MM.1S (cell line): ENCODE measurements at regions not wholly inside any gene's neighbourhood (a gene's known extent, or its start where the extent isn't known, plus 50 kb on each side); places are given as distances from the start of the nearest gene placed in this dataset.

ENCODE experiments used
- CTCF ChIP-seq: fragments of 300-600 bp; sonication (generic); IDR thresholded peaks from 2 replicates; pipeline ENCODE4 v1.5.1; 2016; ENCODE audit warnings: antibody characterized with exemption, low read length, mixed read lengths
- EZH2 ChIP-seq: fragments of 300-600 bp; sonication (generic); optimal IDR thresholded peaks from 2 replicates; pipeline ENCODE3; 2017; ENCODE audit warnings: low read depth, mild to moderate bottlenecking, antibody characterized with exemption, low read length, mixed read lengths
- EZH2phosphoT487 ChIP-seq: fragments of 300-600 bp; sonication (generic); IDR thresholded peaks from 2 replicates; pipeline ENCODE4 v1.6.1; 2018; ENCODE audit warnings: antibody characterized with exemption, low read length

GRCh38 chr1:29597861-29598260 lies 361.5 kb downstream of the PTPRU start:
- TF ChIP-seq EZH2 = no peak
- TF ChIP-seq CTCF = no peak
- no peak for TF ChIP-seq EZH2phosphoT487
